ENCODE measurements at regions not wholly inside any gene's neighbourhood (a gene's known extent, or its start where the extent isn't known, plus 50 kb on each side); places are given as distances from the start of the nearest gene placed in this dataset.

- in situ Hi-C loops (cut with MboI; ENCODE audit: low sequenced_read_pairs, unreplicated experiment): no loop called here
- no peak for TF ChIP-seq CTCF (IDR thresholded peaks at IDR 0.05; ENCODE audit: borderline replicate concordance, control extremely low read depth, extremely low read depth, insufficient read depth, missing control alignments)
- no peak for DNase-seq (ENCODE audit: low spot score)
Measured at GRCh38 chr14:96931751-96932150, 134.6 kb downstream of the VRK1 start.

- no peak for DNase-seq (ENCODE audit: low spot score)
- TF ChIP-seq CTCF (IDR thresholded peaks at IDR 0.05; ENCODE audit: borderline replicate concordance, control extremely low read depth, extremely low read depth, insufficient read depth, missing control alignments): no peak
- in situ Hi-C loops (cut with MboI; ENCODE audit: low sequenced_read_pairs, unreplicated experiment): no loop called here
Measured at GRCh38 chr14:96934638-96935330, 137.6 kb downstream of the VRK1 start.

- peak; percentile 53 for DNase-seq (ENCODE audit: low spot score)
- in situ Hi-C loops (cut with MboI; ENCODE audit: low sequenced_read_pairs, unreplicated experiment): no loop called here
- TF ChIP-seq CTCF (IDR thresholded peaks at IDR 0.05; ENCODE audit: borderline replicate concordance, control extremely low read depth, extremely low read depth, insufficient read depth, missing control alignments): peak; percentile 22
Measured at GRCh38 chr14:96938946-96939345, 141.8 kb downstream of the VRK1 start.

GRCh38 chr14:96940009-96940408, 142.8 kb downstream of the VRK1 start:
- peak; percentile 42 for DNase-seq (ENCODE audit: low spot score)
- TF ChIP-seq CTCF (IDR thresholded peaks at IDR 0.05; ENCODE audit: borderline replicate concordance, control extremely low read depth, extremely low read depth, insufficient read depth, missing control alignments): no peak
- in situ Hi-C loops (cut with MboI; ENCODE audit: low sequenced_read_pairs, unreplicated experiment): no loop called here

- in situ Hi-C loops (cut with MboI; ENCODE audit: low sequenced_read_pairs, unreplicated experiment): no loop called here
- DNase-seq (ENCODE audit: low spot score): no peak
- no peak for TF ChIP-seq CTCF (IDR thresholded peaks at IDR 0.05; ENCODE audit: borderline replicate concordance, control extremely low read depth, extremely low read depth, insufficient read depth, missing control alignments)
Measured at GRCh38 chr14:96944297-96944696, 147.1 kb downstream of the VRK1 start.

- in situ Hi-C loops (cut with MboI; ENCODE audit: low sequenced_read_pairs, unreplicated experiment): no loop called here
- no peak for DNase-seq (ENCODE audit: low spot score)
- TF ChIP-seq CTCF (IDR thresholded peaks at IDR 0.05; ENCODE audit: borderline replicate concordance, control extremely low read depth, extremely low read depth, insufficient read depth, missing control alignments): no peak
Measured at GRCh38 chr14:96945721-96946120, 148.5 kb downstream of the VRK1 start.
